Hypothalamus (tissue), 51 donors: ENCODE measurements at regions not wholly inside any gene's neighbourhood (a gene's known extent, or its start where the extent isn't known, plus 50 kb on each side); places are given as distances from the start of the nearest gene placed in this dataset.

ENCODE experiments used
- DNase-seq, 51 donors: peaks; one replicate each; lab custom pipeline; 2025; lab: John Stamatoyannopoulos, UW

DNA sequence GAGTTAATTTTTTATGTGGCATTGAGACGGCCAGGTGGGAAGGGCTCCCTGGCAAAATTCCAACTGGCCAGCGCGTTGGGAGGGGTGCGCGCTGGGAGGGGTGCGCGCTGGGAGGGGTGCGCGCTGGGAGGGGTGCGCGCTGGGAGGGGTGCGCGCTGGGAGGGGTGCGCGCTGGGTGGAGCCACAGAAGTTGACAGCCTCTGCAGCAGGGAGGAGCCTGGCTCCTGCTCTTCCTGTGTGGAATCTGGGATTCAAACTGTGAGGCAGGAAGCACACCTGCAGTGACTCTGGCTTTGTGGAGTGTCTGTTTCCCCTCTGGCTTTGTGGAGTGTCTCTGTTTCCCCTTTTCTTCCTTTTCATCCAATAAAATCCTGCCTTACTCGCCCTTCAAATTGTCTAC is 147.9 kb upstream of the CBLN2 start:
- DNase-seq = no peak

DNA sequence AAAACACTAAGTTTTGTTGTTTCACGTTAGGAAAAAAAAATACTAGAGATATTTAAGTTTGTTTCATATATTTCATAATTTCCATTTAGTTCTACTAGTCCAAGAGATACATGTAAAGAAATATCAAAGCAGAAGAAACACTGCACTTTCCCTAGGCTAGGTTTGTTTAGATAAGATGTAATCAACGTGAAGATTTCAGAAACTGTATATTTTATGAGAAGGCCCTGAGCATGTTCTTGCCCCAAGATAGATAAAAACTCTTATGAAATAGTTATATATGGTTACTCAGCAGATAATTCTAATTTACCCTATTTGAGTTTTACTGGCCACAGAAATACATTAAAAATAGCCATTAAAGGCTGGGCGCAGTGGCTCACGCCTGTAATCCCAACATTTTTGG is 143.6 kb upstream of the CBLN2 start:
- DNase-seq = no peak

DNA sequence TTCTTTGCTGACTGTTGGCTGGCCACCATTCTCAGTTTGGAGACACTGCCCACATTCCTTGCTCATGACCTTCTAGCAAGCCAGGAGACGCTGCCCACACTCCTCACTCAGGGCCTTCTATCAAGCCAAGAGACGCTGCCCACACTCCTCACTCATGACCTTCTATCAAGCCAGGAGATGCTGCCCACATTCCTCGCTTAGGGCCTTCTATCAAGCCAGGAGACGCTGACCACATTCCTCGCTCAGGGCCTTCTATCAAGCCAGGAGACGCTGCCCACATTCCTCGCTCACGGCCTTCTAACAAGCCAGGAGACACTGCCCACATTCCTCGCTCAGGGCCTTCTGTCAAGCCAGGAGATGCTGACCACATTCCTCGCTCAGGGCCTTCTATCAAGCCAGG is 131.3 kb upstream of the CBLN2 start:
- DNase-seq = no peak

DNA sequence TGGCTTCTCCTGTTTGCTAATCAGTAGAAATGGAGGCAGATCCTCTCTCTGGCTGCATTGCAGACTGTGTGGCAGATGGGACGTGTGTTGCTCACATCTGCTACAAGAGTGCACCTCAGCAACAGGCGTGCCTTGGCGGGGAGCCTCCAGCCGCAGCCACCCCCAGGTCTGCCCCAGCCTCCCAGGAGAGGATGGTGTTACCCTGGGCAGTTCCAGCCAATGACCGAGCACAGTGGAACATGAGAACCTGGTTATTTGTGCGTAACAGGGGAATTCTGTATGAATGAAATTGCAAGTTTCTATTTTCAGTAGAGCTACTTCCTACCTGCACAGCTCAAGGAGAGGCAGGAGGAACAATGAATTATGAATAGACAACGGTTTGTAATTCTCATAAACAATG is 130.6 kb upstream of the CBLN2 start:
- peak in 1 of 51 donors; percentile 12 for DNase-seq

DNA sequence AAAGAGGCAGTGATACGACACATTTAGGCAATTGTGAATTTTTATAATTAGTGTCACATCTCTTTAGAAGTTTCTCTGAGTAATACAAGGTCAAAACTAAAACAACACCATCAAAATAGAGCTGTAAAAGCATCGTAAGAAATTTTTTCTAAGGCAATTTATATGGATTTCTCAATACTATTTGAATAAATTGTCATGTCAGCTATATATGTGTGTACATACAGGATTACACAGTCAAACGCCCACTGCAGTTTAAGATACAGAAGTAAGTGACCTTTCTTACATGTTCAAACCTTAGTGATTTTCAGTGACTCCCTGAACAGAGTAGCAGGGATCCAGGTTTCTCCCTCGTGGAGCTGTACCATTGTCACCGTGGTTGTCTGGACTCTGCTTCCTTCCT is 129.1 kb upstream of the CBLN2 start:
- DNase-seq = no peak

DNA sequence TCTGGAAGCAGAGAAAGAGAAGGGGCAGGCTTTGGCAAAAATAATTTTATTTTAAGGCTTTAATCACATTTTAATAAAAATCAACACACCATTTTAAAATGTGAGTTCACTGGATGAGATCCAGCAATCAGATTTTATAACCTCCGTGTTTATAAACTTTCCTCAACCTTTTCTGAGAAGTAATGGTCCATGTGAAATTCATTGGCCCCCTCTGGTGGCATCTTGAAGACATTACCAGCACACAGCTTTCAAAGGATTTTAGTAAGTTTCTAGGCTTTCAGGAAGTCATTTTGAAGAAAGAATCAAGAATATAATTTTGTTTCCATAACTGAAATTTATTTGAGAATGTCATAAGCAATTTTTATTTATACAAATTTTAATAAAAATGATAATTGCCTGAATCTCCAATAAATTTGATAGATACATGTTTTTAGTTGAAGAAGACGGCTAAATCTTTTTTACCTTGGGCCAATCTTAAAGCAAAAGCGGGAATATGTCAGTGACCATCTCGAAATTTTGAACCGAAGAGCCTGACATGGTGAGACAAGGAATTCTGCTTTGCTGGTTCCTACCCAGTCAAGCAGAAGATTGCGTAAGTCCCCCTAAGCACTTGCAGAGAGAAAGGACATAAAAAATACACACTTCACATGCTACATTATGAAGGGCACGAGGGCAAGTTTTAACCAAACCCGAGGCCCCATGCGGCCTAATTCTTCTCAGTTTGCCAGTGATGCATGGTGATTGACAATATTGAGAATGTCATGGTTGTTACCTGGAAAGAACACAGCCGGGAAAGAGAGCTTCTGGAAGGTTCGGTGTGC is 128.4 kb upstream of the CBLN2 start:
- DNase-seq = peak in 3 of 51 donors; percentile 3 to 5 (median 5)

DNA sequence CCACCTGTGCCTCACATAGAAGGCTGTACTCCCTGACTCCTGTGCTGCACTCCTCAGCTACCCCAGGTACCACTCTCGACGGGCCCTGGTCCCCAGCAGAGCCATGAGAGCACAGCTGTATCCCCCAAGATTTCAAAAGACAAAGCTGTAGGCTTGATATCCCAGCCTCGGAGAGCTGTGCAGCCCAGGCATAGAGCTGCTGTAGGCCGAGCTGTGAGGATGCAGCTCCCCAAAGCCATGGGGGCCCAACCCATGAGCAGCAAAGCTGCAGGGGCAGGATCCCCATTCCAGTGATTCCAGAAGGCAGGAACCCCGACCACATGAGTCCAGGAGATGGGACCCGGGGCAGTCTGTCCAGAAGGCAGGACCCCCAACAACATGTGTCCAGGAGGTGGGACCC is 123.8 kb upstream of the CBLN2 start:
- DNase-seq = no peak

DNA sequence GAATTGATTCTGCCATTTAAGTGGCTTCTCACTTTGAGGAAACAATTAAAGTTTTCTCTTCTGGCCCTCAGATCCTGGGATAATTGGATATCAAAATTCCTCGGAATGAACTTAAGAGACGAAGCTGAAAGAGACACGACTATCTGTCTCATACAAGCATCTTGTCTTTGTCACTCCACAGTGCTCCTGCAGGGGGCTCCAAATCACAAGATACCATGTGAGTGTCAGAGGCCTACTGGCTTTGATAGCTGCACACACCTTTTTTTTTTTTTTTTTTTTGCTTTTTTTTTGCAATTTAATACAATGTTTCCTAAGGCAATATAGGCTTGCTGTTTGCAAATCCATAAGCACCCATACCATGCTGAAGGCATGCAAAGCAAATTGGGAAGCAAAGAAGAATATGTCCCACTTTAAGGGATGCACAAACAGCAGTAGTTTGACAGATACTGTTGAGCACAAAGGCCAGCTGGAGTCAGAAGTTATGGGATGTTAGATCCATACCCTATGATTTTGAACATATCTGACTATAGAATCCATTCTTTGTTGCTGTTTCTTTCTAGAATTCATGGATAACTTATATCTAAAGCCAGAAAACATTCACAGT is 109.0 kb upstream of the CBLN2 start:
- DNase-seq = peak in 20 of 51 donors; percentile 0 to 61 (median 12)

DNA sequence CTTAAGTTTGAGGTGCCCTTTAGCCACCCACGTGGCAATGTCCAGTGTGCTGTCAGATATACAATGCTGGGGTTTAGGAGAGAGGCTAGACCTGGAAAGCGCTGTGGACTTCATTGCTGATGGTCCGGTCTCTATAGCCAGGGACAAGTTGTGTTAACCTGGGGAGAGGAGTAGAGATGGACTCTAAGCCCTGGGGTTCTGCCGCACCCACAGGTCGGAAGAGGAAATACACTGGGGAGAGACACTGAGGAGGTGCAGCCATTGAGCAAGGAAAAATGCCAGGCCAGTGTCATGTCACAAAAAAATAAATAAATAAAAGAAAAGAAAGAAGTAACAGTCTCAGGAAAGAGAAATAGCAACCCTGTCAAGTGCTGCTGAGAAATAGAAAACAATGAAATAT is 106.9 kb upstream of the CBLN2 start:
- DNase-seq = no peak

DNA sequence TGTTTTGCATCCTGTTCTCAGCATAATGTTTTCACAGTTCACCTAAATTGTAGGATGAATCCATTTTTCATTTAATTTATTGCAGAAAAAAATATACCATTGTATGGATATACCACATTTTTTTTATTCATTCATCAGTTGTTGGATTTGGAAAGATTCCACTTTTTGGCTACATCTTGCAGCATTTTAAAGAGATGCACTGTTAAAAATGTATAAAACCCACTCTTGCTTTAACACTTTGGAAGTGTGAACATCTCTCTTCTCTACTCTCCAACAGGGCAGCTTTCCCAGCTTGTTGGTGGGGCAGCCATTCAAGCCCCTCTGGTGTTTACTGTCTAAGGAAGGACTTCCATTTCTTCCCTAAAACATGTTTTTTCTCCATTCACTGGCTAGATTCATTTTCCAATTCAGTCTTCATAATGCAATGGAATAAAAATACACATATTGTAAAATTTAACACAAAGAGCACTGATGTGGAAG is 104.4 kb upstream of the CBLN2 start:
- no peak for DNase-seq

DNA sequence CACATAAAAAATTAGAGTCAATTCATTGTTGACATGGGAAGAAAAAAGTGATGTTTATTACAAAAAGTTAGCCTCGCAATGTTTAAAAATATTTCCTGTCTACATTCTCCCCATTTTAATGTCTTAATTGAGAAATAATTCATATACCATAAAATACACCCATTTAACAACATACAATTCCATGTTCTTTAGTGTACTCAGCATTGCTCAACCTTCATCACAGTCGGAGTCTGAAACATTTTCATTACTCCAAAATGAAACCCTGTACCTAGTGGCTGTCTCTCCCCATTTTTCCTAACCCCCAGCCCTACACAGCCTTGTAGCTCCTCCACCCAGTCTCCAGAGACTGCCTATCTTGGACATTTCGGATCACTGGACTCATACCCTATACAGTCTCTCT is 103.9 kb upstream of the CBLN2 start:
- no peak for DNase-seq

DNA sequence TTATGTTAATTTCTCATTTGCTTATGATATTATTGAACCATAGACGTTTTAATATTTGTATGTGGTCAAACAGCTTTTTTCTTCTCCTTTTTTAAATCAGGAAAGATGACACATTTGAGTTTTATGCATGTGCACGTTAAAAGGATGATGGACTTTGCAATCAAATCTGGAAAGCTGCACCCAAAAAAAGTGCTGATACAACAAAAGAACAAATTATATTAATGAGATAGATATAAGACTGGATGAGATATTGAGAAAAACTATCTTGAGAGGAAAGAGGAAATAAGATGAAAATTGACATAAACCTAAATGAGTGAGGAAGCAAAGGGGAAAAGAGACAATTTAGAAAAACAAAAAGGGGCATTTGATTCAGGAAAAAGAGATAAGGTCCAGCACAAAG is 96.4 kb upstream of the CBLN2 start:
- DNase-seq = no peak

DNA sequence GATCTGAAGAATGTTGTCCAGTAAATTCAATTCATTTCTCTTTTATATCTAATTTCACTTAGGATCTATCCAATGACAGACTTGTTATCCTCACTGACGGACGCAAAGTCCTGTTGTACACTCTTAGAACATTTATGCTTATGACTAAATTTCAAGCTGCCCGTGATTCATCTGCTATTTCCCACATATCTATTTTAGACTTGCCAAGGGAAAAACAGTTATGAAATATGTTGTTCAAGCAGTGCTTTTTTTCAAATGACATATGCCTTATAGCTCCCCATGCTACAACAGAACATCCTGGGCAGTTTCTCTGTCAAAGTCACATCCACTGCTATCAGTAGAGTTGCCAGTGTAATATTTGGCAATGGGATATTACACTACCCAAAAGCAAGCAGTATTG is 94.2 kb upstream of the CBLN2 start:
- DNase-seq = no peak

DNA sequence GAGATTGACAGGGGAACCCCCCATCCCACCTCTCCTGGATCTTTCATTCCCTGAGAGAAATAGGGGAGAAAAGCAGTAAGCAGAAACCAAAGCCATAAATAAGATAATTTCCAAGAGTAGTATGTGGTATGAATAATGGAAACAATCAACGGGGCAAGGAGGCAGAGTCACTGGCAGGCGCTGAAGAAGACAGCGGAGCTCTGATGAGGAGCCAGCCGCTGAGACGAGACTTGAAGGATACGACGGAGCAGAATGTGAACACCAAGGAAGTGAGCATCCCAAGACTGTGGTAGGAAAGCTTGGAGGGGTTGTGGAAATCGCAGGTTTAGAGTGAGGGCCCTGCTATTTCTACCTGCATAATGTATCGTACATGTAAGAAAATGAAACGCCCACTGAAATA is 93.6 kb upstream of the CBLN2 start:
- DNase-seq = peak in 1 of 51 donors; percentile 15

DNA sequence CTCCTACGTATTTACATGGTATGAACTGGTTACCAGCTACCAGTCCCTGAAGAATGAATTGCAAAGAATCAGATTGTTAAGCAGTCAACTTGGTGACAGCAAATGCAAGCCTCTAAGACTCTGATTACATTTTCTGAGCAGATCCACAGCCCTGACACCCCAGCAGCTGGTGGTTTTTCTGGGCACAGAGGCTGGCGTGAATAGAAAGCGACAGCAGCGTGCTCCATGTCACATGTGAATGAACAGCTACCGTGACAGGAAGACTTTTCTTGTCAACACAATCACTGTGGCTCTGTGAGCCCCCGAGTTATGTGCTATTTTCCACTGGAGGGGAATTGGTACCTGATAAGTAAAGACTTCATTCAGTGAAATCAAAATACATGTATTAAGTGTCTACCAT is 93.2 kb upstream of the CBLN2 start:
- DNase-seq = peak in 4 of 51 donors; percentile 1 to 40 (median 3)

DNA sequence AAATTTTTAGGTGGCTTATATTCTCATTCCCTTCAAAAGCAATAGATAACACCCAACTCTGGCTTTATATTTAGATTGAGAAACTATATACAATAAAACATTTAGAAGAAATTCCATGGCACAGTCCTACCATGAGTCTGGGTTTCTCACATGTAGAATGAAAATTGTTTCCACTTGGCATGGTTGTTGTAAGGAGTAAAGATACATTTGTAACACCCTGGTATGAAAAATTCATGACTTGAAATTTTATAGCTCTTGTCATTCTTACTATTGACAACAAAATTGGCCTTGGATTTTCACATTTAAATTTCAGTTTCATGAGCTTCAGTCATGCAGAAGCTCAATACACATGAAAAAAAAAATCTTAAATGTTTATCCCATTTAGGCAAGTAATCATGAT is 92.5 kb upstream of the CBLN2 start:
- DNase-seq = no peak

DNA sequence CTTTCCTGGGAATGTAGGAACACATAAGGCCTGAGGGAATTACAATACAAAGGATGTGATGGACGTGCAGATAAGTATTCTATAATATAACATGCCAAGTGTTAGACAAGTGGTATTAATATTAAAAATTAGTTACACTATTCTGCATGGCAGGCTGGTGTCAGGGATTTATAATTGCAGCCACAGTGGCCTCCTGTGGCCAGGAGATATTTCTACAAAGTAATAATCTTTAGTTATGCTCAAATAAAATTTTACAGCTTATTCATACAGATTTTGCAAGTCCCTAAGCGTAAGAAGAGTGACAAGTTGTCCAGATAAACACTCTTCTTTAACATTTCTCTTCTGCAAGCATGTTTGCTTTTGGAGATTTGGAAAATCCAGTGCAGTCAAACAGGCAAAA is 90.4 kb upstream of the CBLN2 start:
- DNase-seq = no peak

DNA sequence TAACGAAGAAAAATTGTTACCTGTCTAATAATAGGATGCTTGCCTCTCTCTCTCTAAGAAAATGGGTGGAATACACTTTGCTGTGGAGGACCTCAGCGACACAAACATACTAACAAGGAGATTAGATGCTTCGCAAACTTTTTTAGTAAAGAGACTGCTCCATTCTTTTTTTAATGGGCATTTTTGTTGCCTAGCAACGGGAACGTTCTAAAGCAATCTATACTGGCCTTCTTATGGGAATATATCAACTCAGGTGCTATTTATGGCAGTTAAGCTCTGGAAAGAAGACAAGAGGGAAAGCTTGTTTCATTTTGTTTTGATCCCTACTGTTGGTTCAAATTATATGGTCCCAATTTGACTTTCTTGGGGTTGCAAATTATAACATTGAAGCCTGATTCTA is 86.8 kb upstream of the CBLN2 start:
- no peak for DNase-seq

DNA sequence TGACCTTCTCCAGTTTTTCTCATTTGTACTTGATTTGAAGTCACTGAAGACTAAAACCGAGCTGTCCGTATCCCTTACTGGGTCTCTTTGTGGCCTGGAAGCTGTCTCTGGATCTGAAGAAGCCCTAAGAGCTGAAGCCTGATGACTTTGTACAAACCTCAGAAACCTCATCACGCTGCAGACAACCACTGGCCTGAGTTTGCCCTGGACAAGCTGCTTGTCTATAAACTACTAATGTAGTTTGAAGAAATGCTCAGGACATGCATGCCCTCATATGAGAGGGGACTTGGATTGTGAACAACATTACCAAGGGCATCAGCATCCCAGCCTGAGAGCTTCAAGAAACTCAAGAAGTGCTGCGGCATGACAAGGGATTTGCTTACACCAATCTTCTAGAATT is 79.3 kb upstream of the CBLN2 start:
- no peak for DNase-seq

DNA sequence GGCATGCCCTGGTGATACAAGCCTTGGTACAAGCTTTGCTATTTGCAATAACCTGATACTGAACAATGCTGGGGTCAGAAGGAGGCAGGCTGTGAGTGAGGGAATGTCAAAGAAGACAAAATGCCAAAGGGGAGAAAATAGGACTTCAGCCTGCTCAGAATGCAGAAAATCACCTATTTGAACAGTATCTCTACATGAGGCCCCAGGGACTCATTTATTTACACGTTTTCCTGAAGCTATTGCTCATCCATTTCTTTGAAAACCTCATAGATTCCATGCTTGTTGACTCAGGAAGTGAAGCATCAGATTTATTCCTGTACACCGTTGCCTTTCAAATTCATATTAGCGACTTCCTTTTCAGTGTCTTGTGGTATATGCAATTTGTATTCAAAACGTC is 69.4 kb upstream of the CBLN2 start:
- no peak for DNase-seq

DNA sequence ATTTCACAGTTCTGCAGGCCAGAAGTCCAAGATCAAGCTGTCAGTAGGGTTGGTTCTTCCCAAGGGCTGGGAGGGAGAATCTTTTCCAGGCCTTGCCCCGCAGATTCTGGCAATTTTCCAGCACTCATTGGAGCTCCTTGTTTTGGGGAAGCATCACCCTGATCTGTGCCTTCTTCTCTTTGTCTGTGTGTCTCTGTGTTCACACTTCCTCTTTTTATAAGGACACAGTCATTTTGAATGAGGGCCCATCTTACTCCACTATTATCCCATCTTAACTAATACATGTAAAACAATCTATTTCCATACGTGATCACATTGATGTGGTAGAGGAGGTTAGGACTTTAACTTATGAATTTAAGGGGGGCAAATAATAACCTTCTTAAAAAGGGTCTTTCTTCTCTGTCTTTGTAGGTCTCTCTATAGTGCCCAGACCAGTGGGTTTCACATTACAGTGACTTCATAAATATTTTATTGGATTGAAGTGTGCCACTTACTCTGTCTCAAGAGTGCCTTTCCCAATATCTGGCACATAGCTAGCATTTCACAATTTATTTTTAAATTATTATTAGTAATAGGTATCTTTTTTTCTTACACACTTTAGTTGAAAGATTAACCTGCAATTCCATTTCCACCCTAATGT is 68.9 kb upstream of the CBLN2 start:
- DNase-seq = no peak

DNA sequence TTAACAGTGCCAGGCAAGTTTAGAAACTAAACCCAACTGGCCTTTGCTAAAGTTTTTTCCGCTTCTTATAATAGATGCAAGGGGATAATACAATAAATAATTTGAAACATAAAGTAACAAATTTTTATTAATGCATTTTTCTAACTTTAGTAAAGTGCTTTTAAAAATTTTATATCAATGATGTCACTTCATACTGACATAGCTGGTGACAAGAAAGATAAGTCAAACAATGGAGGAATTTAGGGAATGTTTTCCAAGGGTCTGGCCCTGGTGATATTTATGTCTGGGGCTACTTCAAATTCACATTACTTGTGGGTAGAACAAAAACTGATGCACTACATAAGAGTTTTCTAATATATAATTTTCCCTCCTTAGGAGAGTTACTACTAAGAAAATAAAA is 61.2 kb upstream of the CBLN2 start:
- DNase-seq = no peak
